ENCODE measurements at regions not wholly inside any gene's neighbourhood (a gene's known extent, or its start where the extent isn't known, plus 50 kb on each side); places are given as distances from the start of the nearest gene placed in this dataset.

DNA sequence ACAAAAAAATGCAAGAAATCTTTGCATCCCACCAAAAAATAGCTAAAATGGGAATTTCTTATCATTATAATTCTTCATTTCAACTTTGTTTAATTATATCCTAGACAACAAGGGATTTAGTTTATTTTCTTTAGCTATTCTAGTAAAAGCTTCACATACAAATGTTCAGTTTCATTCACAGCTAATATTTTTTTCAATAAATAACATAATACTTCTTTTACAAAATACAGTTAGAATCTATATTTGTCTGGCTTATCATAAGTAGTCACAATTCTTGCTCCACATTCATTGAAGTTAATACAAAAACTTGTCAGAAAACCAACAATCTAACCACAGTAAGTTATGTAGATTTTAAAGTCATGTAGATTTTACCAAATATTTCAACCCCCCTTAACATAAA is 414.4 kb downstream of the FAT4 start:
- no peaks in the 10 kb centered on the region for H3K9me3 ChIP-seq

DNA sequence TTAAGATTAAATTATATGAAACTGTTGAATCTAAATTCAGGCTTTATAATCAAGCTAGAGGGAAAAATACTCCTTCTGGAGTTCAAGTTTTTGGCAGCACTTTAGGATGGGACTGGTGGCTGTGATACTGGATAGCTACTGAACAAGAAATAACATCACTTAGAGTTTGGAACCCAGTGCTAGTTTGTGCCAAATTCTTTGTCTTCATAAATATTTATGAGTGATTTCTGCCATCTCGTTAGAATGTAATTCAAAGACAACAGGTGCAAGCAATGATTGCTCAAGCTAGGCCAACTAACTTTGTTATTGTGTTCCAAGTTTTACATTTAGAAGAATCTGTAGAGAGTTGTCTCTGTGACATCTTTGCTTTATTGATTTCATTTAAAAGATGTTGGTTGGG is 417.9 kb downstream of the FAT4 start:
- H3K4me1 ChIP-seq = peaks cover 0 to 6% (median 0%) of the 10 kb centered on the region in 4 donors
- no peak for DNase-seq
- H3K4me3 ChIP-seq = no peak overlapping the region
- H3K27me3 ChIP-seq = no peaks in the 10 kb centered on the region
- TF ChIP-seq, protein P1, sequence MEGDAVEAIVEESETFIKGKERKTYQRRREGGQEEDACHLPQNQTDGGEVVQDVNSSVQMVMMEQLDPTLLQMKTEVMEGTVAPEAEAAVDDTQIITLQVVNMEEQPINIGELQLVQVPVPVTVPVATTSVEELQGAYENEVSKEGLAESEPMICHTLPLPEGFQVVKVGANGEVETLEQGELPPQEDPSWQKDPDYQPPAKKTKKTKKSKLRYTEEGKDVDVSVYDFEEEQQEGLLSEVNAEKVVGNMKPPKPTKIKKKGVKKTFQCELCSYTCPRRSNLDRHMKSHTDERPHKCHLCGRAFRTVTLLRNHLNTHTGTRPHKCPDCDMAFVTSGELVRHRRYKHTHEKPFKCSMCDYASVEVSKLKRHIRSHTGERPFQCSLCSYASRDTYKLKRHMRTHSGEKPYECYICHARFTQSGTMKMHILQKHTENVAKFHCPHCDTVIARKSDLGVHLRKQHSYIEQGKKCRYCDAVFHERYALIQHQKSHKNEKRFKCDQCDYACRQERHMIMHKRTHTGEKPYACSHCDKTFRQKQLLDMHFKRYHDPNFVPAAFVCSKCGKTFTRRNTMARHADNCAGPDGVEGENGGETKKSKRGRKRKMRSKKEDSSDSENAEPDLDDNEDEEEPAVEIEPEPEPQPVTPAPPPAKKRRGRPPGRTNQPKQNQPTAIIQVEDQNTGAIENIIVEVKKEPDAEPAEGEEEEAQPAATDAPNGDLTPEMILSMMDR (IDR thresholded peaks at IDR 0.05) = no peak
- H3K9me3 ChIP-seq = no peaks in the 10 kb centered on the region
- intact Hi-C loops (cut with DNase I; ENCODE audit: low total_unique reads) = no loop called here
- no peaks in the 10 kb centered on the region for H3K36me3 ChIP-seq
- no peak overlapping the region for H3K27ac ChIP-seq

More for the DNA sequence above, 414.4 kb downstream of the FAT4 start:
- Histone ChIP-seq H3K27me3 (no peaks in the 10 kb centered on the region), H3K27ac (no peak overlapping the region), H3K4me3 (no peak overlapping the region), H3K36me3 (no peaks in the 10 kb centered on the region), H3K4me1 (no peaks in the 10 kb centered on the region)
- no peak for DNase-seq
- TF ChIP-seq, protein P1 (IDR thresholded peaks at IDR 0.05) = no peak
- intact Hi-C loops (cut with DNase I; ENCODE audit: low total_unique reads) = no loop called here

DNA sequence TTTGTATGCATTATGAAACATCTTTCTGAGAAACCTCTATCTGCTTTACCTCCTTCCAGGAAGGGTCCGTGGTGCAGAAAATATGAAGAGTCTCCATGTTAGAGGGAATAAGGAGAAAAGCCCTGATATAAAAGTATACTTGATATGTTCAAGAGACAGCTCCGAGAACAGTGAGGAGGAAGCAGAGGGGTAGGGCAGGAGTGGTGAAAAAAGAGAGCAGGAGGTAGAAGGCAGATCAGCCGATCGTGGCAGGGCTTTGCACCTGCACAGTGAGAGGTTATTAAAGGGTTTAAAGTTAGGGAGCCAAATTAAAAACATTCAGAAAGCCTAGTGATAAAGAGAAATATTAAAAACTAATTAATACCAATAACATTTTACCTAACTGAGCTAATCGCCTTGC is 419.7 kb downstream of the FAT4 start:
- no peaks in the 10 kb centered on the region for H3K27me3 ChIP-seq
- no peak overlapping the region for H3K4me3 ChIP-seq

DNA sequence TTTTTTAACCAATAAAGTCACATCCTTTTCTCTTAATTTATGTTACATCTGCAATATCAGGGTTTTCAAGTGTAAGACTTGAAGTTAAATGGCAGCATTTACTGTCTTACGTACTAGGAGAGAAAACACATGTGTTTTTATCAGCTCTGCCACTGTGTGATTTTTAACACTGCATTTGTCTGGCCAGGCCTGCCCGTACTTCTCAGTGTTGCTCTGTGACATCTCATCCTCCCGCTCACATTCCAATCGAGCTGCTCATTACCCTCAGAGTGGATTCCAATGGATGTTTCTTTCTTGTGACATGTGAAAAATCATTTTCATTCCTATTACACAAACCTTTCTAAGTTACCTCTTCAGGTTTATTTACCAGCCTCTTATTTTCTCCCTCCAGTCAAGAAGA is 420.3 kb downstream of the FAT4 start:
- H3K36me3 ChIP-seq = no peaks in the 10 kb centered on the region
- no peaks in the 10 kb centered on the region for H3K9me3 ChIP-seq
- no peak for DNase-seq
- H3K4me1 ChIP-seq = peaks cover 0 to 15% (median 3%) of the 10 kb centered on the region in 4 donors
- TF ChIP-seq, protein P1 (IDR thresholded peaks at IDR 0.05) = no peak
- intact Hi-C loops (cut with DNase I; ENCODE audit: low total_unique reads) = no loop called here
- H3K4me3 ChIP-seq = no peak overlapping the region
- no peak overlapping the region for H3K27ac ChIP-seq
- H3K27me3 ChIP-seq = no peaks in the 10 kb centered on the region

More for the DNA sequence above, 419.7 kb downstream of the FAT4 start:
- H3K9me3 ChIP-seq = no peaks in the 10 kb centered on the region
- peaks cover 0 to 9% (median 1%) of the 10 kb centered on the region in 4 donors for H3K4me1 ChIP-seq
- no peak for DNase-seq
- H3K27ac ChIP-seq = no peak overlapping the region
- intact Hi-C loops (cut with DNase I; ENCODE audit: low total_unique reads) = no loop called here
- H3K36me3 ChIP-seq = no peaks in the 10 kb centered on the region
- TF ChIP-seq, protein P1 (IDR thresholded peaks at IDR 0.05) = no peak

DNA sequence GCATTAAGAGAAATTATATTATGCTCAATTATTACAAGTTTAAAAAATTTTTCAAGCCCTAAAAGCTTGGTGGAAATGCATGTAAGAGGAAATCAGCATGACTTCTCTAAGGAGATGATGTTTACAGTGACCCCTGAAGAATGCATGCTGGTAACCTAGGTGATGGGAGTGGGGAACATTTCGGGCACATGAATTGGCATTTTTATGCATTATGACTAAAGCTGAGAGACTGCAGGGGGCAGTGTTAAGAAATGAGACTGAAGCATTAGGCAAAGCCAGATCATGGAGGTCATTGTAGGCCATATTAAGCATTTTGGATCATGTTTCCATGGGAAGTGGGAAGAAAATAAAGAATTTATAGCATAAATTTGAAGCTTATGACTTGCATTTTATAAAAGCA is 421.3 kb downstream of the FAT4 start:
- Histone ChIP-seq H3K27ac (no peak overlapping the region), H3K4me1 (peaks cover 0 to 16% (median 3%) of the 10 kb centered on the region in 4 donors), H3K4me3 (no peak overlapping the region), H3K36me3 (no peaks in the 10 kb centered on the region), H3K27me3 (no peaks in the 10 kb centered on the region), H3K9me3 (no peaks in the 10 kb centered on the region)
- TF ChIP-seq, protein P1 (IDR thresholded peaks at IDR 0.05) = no peak
- intact Hi-C loops (cut with DNase I; ENCODE audit: low total_unique reads) = no loop called here
- no peak for DNase-seq

DNA sequence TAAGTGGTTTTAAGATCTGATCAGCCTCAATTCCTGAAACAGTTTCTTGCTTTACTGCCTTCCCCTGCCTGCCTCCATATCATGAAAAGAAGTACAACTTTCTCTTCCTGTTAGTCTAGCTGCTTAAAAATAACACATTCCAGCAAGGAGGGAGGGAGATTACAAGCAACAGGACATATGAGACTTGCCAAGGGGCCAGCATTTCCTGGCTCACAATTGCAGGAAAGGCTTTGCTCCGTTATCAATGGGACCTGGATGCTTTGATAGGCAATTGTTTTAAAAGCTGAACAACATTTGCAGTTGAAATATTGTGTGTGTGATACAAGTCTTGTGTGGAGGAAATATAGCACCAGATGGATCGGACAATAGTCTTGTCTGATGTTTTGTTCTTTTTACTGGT is 425.0 kb downstream of the FAT4 start:
- H3K36me3 ChIP-seq = no peaks in the 10 kb centered on the region
- TF ChIP-seq, protein P1 (IDR thresholded peaks at IDR 0.05) = no peak
- DNase-seq = no peak
- H3K27ac ChIP-seq = no peak overlapping the region
- peaks cover 0 to 16% (median 3%) of the 10 kb centered on the region in 4 donors for H3K4me1 ChIP-seq
- H3K27me3 ChIP-seq = no peaks in the 10 kb centered on the region
- intact Hi-C loops (cut with DNase I; ENCODE audit: low total_unique reads) = loop anchor here (2.0 kb wide), 1 partner anchor 427 kb away; no protein-coding TSS in a partner anchor
- no peaks in the 10 kb centered on the region for H3K9me3 ChIP-seq
- H3K4me3 ChIP-seq = no peak overlapping the region
